MM.1S (cell line): ENCODE measurements at regions not wholly inside any gene's neighbourhood (a gene's known extent, or its start where the extent isn't known, plus 50 kb on each side); places are given as distances from the start of the nearest gene placed in this dataset.

Experiments used
- DNase-seq: peaks from one replicate; pipeline ENCODE4 v3.0.0-alpha.2; 2015
- H2AFZ ChIP-seq: fragments of 300-600 bp; sonication (generic); 2 replicates; pipeline ENCODE4 v1.6.0; 2016; ENCODE audit warnings: antibody characterized with exemption, low read length
- H3F3A ChIP-seq: fragments of 300-600 bp; sonication (generic); 2 replicates; pipeline ENCODE4 v1.6.1; 2016; ENCODE audit warnings: mild to moderate bottlenecking, antibody characterized with exemption, low read length, moderate library complexity, mixed read lengths; ENCODE audit not compliant: insufficient read depth
- H3K27ac ChIP-seq: fragments of 300-600 bp; sonication (generic); 2 replicates; pipeline ENCODE4 v1.5.1; 2016; ENCODE audit warnings: mild to moderate bottlenecking, low read length
- H3K27me3 ChIP-seq: fragments of 300-600 bp; sonication (generic); replicated peaks from 2 replicates; pipeline ENCODE4 v1.6.0; 2016; ENCODE audit warnings: low read length; ENCODE audit not compliant: insufficient read depth
- H3K36me3 ChIP-seq: fragments of 300-600 bp; sonication (generic); replicated peaks from 2 replicates; pipeline ENCODE4 v1.6.1; 2016; ENCODE audit warnings: mild to moderate bottlenecking, low read length, mixed read lengths; ENCODE audit not compliant: insufficient read depth
- H3K4me1 ChIP-seq: fragments of 300-600 bp; sonication (generic); 2 replicates; pipeline ENCODE4 v1.6.1; 2016; ENCODE audit warnings: low read length, mixed read lengths
- H3K4me2 ChIP-seq: fragments of 300-600 bp; sonication (generic); 2 replicates; pipeline ENCODE4 v1.6.0; 2016; ENCODE audit warnings: low read depth, low read length
- H3K4me3 ChIP-seq: fragments of 300-600 bp; sonication (generic); 2 replicates; pipeline ENCODE4 v1.5.1; 2016; ENCODE audit warnings: low read length, mixed read lengths
- H3K79me2 ChIP-seq: fragments of 300-600 bp; sonication (generic); 2 replicates; pipeline ENCODE4 v1.6.1; 2016; ENCODE audit warnings: mixed run types, low read length, mixed read lengths
- H3K9ac ChIP-seq: fragments of 300-600 bp; sonication (generic); 2 replicates; pipeline ENCODE4 v1.6.1; 2016; ENCODE audit warnings: low read length, mixed read lengths
- H3K9me2 ChIP-seq: fragments of 300-600 bp; sonication (generic); replicated peaks from 2 replicates; pipeline ENCODE4 v1.6.1; 2016; ENCODE audit warnings: mild to moderate bottlenecking, low read length, mixed read lengths; ENCODE audit not compliant: insufficient read depth
- H3K9me3 ChIP-seq: fragments of 300-600 bp; sonication (generic); replicated peaks from 2 replicates; pipeline ENCODE4 v1.6.1; 2016; ENCODE audit warnings: mild to moderate bottlenecking, low read length, mixed read lengths; ENCODE audit not compliant: insufficient read depth
- H4K20me1 ChIP-seq: fragments of 300-600 bp; sonication (generic); 2 replicates; pipeline ENCODE4 v1.6.1; 2016; ENCODE audit warnings: mild to moderate bottlenecking, low read length, moderate library complexity, mixed read lengths; ENCODE audit not compliant: insufficient read depth
- EZH2 ChIP-seq: fragments of 300-600 bp; sonication (generic); optimal IDR thresholded peaks from 2 replicates; pipeline ENCODE3; 2017; ENCODE audit warnings: low read depth, mild to moderate bottlenecking, antibody characterized with exemption, low read length, mixed read lengths
- EZH2phosphoT487 ChIP-seq: fragments of 300-600 bp; sonication (generic); IDR thresholded peaks from 2 replicates; pipeline ENCODE4 v1.6.1; 2018; ENCODE audit warnings: antibody characterized with exemption, low read length
- TF ChIP-seq, protein P1 (sequence below): fragments of 300-600 bp; sonication (generic); IDR thresholded peaks from 2 replicates; pipeline ENCODE4 v1.5.1; 2016; ENCODE audit warnings: antibody characterized with exemption, low read length, mixed read lengths

DNA sequence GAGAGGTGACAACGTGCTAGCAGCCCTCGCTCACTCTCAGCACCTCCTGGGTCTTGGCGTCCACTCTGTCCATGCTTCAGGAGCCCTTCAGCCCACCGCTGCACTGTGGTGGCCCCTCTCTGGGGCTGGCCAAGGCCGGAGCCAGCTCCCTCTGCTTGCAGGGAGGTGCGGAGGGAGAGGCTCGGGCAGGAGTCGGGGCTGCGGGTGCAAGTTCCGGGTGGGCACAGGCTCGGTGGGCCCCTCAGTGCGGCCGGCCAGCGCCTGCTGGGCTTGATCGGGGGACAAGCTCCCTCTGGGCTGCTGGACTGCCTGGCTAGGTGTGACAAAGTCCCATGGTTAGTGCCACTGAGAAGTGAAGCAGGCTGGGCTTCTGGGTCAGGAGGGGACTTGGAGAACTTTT lies 245.8 kb downstream of the JRKL start:
- no peaks in the 10 kb centered on the region for H3K36me3 ChIP-seq
- no peak overlapping the region for H3K27ac ChIP-seq
- no peaks in the 10 kb centered on the region for H3K27me3 ChIP-seq
- no peaks in the 10 kb centered on the region for H3K79me2 ChIP-seq
- no peaks in the 10 kb centered on the region for H3K4me1 ChIP-seq
- H3K4me2 ChIP-seq, result no peak overlapping the region
- H3K9ac ChIP-seq, result no peak overlapping the region
- no peak for DNase-seq
- H3K9me3 ChIP-seq, result no peaks in the 10 kb centered on the region
- no peaks in the 10 kb centered on the region for H3F3A ChIP-seq
- TF ChIP-seq, protein P1, sequence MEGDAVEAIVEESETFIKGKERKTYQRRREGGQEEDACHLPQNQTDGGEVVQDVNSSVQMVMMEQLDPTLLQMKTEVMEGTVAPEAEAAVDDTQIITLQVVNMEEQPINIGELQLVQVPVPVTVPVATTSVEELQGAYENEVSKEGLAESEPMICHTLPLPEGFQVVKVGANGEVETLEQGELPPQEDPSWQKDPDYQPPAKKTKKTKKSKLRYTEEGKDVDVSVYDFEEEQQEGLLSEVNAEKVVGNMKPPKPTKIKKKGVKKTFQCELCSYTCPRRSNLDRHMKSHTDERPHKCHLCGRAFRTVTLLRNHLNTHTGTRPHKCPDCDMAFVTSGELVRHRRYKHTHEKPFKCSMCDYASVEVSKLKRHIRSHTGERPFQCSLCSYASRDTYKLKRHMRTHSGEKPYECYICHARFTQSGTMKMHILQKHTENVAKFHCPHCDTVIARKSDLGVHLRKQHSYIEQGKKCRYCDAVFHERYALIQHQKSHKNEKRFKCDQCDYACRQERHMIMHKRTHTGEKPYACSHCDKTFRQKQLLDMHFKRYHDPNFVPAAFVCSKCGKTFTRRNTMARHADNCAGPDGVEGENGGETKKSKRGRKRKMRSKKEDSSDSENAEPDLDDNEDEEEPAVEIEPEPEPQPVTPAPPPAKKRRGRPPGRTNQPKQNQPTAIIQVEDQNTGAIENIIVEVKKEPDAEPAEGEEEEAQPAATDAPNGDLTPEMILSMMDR, result no peak
- TF ChIP-seq EZH2, result no peak
- TF ChIP-seq EZH2phosphoT487, result no peak
- no peak overlapping the region for H3K4me3 ChIP-seq
- H4K20me1 ChIP-seq, result no peaks in the 10 kb centered on the region
- no peaks in the 10 kb centered on the region for H3K9me2 ChIP-seq
- no peak overlapping the region for H2AFZ ChIP-seq

DNA sequence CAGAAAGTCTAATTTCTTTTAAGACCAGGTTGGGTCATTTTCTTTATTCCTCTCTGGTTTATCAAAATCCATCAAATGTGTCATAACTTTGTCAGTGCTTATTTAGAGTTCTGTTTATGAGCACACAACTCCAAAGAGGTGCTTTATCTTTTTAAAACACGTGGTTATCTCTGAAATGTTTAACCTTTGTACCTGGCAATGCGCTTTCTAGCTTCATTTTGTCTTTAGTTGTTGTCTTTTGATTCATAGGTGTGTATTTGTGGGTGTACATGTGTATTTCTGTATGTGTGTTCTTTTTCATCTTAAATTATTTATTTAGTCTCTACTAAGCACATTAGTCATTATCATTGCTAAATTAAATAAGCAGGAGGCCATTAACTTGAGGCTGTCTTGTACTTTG lies 251.4 kb downstream of the JRKL start:
- Histone ChIP-seq H3K27ac (no peak overlapping the region), H3K9ac (no peak overlapping the region), H3K9me2 (no peaks in the 10 kb centered on the region), H3K9me3 (no peaks in the 10 kb centered on the region), H3K36me3 (no peaks in the 10 kb centered on the region), H3K4me1 (no peaks in the 10 kb centered on the region), H3K4me3 (no peak overlapping the region), H3K27me3 (no peaks in the 10 kb centered on the region), H3K79me2 (no peaks in the 10 kb centered on the region), H3K4me2 (no peak overlapping the region), H2AFZ (no peak overlapping the region), H4K20me1 (no peaks in the 10 kb centered on the region), H3F3A (no peaks in the 10 kb centered on the region)
- TF ChIP-seq EZH2phosphoT487, result no peak
- TF ChIP-seq, protein P1, result no peak
- TF ChIP-seq EZH2, result no peak
- no peak for DNase-seq

DNA sequence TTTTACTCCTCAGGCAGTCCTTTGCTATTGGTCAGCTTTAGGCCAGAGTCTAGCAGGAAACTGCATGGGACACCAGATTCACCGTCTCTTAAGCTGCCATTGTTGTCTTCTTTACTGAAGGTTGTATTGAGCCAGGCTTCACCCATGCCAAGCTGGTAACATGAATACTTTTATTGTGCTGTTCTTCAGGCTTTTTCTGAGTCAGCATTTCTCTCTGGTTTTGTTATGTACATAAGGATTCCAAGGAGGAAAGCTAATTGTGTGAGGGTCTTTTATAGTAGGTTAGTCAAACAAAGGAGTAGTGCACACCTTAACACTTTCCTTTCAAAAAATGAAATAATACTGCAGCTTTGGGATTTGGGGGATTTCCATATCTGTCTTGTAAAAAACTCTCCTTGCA lies 252.8 kb downstream of the JRKL start:
- no peaks in the 10 kb centered on the region for H3K36me3 ChIP-seq
- DNase-seq, result no peak

DNA sequence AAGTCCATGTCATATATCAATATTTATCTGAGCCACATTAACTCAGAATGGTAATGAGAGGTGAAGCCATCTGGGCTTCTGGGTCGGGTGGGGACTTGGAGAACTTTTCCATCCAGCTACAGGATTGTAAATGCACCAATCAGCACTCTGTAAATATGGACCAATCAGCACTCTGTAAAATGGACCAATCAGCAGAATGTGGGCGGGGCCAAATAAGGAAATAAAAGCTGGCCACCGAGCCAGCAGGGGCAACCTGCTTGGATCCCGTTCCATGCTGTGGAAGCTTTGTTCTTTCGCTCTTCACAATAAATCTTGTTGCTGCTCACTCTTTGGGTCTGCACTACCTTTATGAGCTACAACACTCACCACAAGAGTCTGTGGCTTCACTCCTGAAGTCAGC lies 253.4 kb downstream of the JRKL start:
- no peak for DNase-seq
- Histone ChIP-seq H3K4me3 (no peak overlapping the region), H2AFZ (no peak overlapping the region), H3K9ac (no peak overlapping the region), H3K27me3 (no peaks in the 10 kb centered on the region), H4K20me1 (no peaks in the 10 kb centered on the region), H3K9me2 (no peaks in the 10 kb centered on the region), H3K4me1 (no peaks in the 10 kb centered on the region), H3K36me3 (no peaks in the 10 kb centered on the region), H3K79me2 (no peaks in the 10 kb centered on the region), H3F3A (no peaks in the 10 kb centered on the region), H3K9me3 (no peaks in the 10 kb centered on the region), H3K4me2 (no peak overlapping the region), H3K27ac (no peak overlapping the region)
- TF ChIP-seq EZH2, result no peak
- TF ChIP-seq EZH2phosphoT487, result no peak
- TF ChIP-seq, protein P1, result no peak

More for the DNA sequence above, 252.8 kb downstream of the JRKL start:
- TF ChIP-seq EZH2phosphoT487, result no peak
- TF ChIP-seq EZH2, result no peak
- H4K20me1 ChIP-seq, result no peaks in the 10 kb centered on the region
- H3F3A ChIP-seq, result no peaks in the 10 kb centered on the region
- H2AFZ ChIP-seq, result no peak overlapping the region
- H3K4me3 ChIP-seq, result no peak overlapping the region
- no peaks in the 10 kb centered on the region for H3K27me3 ChIP-seq
- no peak overlapping the region for H3K27ac ChIP-seq
- H3K9me2 ChIP-seq, result no peaks in the 10 kb centered on the region
- H3K9ac ChIP-seq, result no peak overlapping the region
- no peaks in the 10 kb centered on the region for H3K9me3 ChIP-seq
- H3K79me2 ChIP-seq, result no peaks in the 10 kb centered on the region
- no peaks in the 10 kb centered on the region for H3K4me1 ChIP-seq
- no peak overlapping the region for H3K4me2 ChIP-seq
